ENCODE measurements at regions not wholly inside any gene's neighbourhood (a gene's known extent, or its start where the extent isn't known, plus 50 kb on each side); places are given as distances from the start of the nearest gene placed in this dataset.
"Not testable (repeated sequence)": the region's sequence is repeated elsewhere in the genome, so short reads cannot be mapped to it uniquely, and the experiment has no call there.

GRCh38 chr18:28240626-28241025 is 63.7 kb upstream of the CDH2 start:
- not testable (repeated sequence) for TF ChIP-seq POLR2A, CTCF (IDR thresholded peaks at IDR 0.05)

Data from heart left ventricle (tissue), 13 donors.